GM18909 (cell line): ENCODE measurements at regions not wholly inside any gene's neighbourhood (a gene's known extent, or its start where the extent isn't known, plus 50 kb on each side); places are given as distances from the start of the nearest gene placed in this dataset.
"Not testable (repeated sequence)": the region's sequence is repeated elsewhere in the genome, so short reads cannot be mapped to it uniquely, and the experiment has no call there.

Experiments used
- ATAC-seq: cut with Tn5 transposase; IDR thresholded peaks from one replicate; pipeline ENCODE4 v1.9.1; 2021; ENCODE audit warnings: mild to moderate bottlenecking; ENCODE audit not compliant: unreplicated experiment, poor library complexity

- no peak for ATAC-seq
Measured at GRCh38 chr2:120511536-120511935, 165.6 kb downstream of the INHBB start.

DNA sequence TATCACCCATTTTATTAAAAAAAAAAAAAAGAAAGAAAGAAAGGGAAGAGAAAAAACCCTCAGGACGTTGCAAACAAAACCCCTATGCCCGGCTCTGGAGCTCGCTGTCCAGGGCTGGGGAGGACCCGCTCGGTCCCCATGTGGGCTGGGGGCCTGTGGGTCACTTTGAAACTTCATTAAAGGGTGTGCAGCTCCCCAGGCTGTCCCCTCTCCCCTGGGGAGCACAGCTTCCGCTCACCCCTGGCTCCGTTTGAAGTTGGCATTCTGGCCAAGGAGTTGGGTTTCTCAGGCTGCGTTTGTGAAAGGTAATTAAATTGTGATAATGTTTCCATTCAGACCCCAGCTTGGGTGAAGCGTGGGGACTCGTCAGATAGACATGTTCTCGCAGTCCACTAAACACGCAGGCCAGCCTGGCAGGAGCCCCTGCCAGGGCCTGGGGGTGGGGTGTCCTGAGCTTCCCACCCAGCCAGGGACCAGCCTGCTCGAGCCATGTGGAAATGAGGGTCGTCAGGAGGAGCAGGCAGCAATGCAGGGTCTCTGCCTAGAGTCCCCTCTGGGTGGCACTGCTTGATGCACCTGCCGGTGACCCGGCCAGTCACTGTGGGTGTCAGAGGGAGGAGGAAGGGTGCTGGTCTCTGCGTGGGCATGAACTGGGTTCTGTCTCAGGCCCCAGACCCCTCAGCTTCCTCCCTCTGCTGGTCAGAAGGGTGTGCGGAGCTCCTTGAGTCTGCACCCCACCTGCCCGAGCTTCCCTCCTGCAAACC, 166.2 kb downstream of the INHBB start:
- ATAC-seq: no peak

- ATAC-seq: no peak
Measured at GRCh38 chr2:120513776-120514357, 167.9 kb downstream of the INHBB start.

DNA sequence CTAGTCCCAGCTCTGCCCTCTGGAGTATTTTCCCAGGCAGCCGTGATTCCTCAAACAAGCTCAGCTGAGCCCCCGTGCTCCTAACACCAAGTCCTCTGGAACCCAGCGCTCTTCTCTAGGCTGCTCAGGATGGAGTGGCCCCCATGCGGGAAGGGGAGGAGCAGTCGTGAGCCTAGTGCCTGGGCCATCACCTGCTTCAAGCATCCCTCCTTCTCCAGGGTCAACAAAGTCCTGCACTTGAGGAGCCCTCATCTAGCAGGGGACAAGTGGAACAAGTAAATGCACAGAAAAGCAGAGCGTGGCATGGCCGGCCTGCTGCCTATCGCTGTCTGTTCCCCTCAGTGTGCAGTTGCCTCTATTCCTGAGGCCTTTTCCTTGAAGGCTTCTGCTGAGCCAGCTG, 168.6 kb downstream of the INHBB start:
- no peak for ATAC-seq

GRCh38 chr2:120515066-120515758, 169.3 kb downstream of the INHBB start:
- not testable (repeated sequence) for ATAC-seq

DNA sequence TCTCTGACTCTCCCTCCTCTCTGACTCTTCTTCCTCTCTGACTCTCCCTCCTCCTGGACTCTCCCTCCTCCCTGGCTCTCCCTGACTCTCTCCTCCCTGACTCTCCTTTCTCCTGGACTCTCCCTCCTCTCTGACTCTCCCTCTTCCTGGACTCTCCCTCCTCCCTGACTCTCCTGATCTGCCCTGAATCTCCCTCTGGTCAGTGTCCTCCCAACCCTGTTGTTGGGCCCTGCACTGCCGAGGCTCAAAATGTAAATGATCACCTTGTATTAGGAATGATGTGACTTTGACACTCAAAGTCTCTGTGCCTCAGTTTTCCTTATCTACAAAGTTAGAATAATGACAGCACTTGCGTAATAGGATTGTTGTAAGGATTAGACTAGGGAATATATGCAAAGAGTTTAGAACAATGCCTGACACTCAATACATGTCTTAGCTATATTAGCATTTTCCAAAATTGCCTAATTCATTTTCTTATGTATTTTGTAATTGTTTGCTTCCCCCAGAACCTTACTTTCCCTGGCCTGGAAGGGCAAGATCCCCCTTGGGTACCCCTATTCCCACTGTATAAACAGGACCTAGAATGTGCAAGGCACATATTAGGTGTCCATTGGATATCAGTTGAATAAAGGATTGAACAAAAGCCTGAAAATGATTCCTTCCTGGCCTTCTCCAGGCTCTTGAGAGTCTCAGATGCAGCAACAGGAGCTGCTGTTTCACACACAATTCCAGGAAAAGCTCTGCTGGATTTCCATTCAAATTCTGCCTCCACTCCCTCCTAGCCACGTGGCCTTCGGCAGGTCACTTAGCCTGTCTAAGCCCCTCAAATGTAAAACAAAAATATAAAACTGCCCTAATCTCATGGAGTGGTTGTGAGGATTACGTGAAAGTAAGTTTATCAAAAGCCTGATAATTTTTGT, 170.1 kb downstream of the INHBB start:
- ATAC-seq: no peak

DNA sequence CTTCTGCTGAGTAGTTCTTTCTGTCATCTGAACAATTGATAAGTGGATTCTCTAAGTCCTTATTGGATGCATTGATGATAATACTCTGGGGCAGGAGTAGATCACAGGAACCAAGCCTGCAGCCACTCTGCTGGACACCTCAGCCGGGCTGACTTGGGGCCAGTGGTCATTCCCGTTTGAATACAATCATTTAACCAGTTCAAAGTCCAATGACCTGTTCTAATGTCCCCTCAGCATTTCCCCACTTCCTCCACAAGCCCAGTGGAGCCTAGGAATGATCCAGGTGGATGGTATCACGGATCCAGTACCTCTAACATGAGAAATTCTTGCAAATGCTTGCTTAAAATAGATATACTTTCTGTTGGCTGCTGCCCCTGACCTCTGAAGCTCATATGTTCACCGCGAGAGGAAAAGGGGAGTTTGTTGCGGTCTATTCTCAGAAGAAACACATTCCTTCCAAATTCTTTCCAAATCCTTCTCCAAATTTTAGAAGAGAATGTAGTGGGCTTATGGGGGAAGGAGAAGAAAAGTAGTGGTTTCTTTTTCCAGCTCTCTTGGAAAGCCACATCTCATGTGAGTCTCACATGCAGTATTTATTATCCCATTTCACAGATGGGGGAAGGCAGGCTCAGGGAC, 170.9 kb downstream of the INHBB start:
- no peak for ATAC-seq

DNA sequence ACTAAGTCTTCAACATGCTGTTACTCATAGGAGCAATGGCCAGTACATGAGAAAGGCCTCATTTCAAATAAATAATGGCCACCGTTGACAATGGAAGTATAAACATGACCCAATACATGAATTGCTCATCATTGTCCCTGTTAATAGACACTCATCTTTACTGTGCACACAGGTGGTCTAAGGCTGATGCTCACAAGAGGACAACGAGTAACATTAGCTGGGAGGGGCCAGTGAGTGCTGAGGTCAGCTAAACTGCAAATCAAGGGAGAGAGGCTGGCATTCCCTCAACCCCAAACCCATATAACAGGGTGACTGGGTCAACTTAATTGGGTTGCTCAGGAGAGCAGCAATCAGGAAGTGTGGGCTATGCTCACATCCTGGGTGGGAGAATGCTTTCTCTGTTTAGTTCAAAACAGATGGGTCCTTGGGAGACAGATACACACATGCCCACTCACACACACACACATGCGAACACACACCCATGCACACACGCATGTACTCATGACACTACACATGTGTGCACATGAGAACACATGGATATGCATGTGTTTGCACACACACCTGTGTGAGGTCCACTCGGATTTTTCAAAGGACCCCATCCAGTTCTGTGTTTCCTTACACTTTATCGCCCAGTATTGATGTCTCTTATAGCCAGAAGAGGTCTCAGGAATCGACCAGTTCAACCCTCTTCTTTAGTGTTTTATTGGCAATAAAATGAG, 172.0 kb downstream of the INHBB start:
- no peak for ATAC-seq

DNA sequence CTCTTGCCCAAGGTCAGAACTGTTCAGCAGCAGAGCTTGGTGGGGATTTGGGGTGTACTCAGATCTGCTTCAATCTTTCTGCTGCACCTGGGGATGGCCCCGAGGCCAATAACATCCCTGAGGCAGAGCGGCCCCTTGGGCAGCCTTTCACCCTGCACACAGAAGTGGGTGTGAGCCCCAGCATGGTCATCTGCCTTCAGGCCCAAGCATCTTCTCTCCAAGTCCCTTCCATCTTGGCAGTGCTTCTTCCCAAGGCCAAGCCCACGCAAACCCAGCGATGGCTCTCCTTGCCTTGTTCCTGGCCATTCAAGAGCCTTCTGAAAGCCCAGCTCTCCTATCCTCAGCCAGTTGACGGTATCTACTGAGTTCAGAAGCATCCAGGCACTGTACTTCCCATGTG, 172.9 kb downstream of the INHBB start:
- no peak for ATAC-seq

GRCh38 chr2:120519469-120519868, 173.5 kb downstream of the INHBB start:
- ATAC-seq: no peak

- no peak for ATAC-seq
Measured at GRCh38 chr2:120520454-120520853, 174.5 kb downstream of the INHBB start.

DNA sequence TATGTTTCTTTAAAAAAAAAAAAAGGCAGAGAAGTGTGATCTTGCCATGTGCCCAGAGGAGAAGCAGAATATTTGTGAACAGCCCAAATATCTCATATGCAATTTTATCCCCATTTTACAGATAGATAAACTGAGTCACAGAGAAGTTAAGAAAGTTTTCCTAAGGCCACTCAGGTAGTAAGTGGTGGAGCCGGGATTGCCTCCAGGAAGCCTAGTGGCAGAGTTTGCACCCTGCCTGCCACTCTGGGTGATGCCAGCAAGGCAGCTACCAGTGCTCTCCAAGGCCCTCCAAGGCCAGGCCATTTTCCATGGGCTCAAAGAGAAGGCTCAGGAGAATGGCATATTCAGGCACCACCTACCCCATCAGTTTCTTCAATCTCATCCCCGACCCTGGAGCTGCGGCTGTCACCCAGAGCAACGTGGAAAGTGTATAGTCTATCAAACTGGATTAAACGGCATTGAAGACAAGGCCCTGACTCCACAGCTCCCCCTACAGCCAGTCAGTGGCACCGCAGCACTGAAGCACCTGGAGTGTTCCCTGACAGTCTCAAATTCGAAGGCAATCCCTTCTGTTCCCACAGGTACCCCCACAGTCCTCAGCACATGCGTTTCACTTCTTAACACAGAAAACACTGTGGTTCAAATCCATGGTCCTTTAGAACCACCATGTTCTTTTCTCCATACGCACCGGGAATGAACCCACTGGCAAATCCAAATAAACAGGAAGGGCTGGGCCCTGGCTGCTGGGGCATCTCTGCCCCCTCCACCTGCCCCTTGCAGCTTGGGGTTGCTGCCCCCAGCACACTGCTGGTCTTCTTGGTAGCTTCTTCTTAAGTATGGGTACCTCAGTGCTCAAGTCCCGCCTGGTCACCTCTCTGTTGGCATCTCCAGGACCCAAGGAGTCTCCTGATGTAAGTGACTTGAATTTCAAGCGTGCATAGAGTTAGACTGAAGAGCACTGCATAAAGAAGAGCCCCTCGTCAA, 175.3 kb downstream of the INHBB start:
- no peak for ATAC-seq

GRCh38 chr2:120522151-120522751, 176.3 kb downstream of the INHBB start:
- ATAC-seq: no peak

GRCh38 chr2:120523766-120524165, 177.8 kb downstream of the INHBB start:
- ATAC-seq: no peak

DNA sequence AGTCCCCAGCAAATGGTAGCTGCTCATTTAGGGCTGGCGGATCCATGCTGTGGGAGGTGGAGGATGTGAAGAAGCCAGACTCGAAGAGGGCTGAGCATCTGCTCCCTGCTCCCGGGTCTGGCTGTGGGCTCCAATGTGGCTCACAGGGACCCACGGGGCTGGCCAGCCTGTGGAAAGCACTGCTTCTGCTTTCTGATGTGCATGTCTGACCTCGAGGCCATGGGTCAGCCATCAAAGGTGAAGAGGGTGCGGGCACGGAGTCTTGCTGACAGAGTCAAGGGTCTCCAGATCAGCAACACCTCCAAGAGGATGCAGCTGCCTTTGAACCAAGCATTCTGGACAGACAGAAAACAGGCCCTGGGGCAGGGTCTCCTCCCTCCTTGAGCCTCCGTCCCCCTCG, 178.2 kb downstream of the INHBB start:
- no peak for ATAC-seq

DNA sequence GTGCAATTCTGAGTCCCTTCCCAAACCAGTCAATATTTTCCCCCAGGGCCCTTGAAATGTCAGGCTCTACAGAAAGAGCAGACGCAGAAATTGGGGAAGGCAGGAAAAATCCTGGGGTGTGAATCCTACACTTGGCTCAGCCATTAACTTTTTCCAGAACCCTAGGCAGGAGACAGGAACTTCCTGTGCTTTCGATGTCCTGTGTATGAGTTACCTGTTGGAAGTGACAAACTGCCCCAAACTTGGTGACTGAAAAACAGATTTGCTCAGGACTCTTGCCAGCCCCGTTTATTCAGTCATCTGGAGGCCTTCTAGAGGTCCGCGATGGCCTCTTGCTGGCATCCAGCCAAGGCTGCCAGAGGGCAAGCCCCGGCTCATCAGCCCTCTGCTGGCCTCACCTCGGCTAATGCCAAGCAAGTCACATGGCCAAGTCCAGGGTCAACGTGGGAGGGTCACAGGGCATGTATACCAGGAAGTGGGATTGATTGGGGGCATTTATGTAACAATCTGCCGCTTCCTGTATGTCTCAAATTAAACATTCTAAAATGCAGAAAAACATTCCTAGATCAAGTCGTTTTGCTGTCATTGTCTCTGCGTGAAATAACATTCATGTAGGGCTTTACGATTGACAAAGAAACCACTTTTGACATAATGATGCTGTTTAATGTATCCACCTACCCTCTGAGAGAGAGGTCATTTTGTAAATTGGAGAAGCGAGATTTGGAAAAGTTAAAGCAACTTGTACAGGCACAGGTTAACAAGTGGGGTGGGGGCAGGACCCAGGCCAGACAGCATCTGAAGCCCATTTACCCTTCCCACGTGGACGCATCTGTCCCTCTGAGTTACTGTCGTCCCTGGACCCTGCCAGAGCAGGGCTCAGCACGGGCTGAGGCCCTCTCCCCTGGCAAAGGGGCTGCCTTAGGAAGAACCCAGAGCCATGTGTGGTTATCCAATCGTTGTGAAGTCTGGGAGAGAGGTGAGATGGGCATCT, 179.4 kb downstream of the INHBB start:
- ATAC-seq: no peak
